Suprapubic skin (tissue), 4 donors: ENCODE measurements at regions not wholly inside any gene's neighbourhood (a gene's known extent, or its start where the extent isn't known, plus 50 kb on each side); places are given as distances from the start of the nearest gene placed in this dataset.

Source experiments
- CTCF ChIP-seq, 2 donors: fragments of 200-600 bp in 1 of 2; fragments of 450-650 bp in 1 of 2; sonication (generic) in 1 of 2; IDR thresholded peaks; one replicate each; pipeline ENCODE4 v1.5.1; 2016 to 2019; ENCODE audit warnings: antibody characterized with exemption in 2 of 2, mild to moderate bottlenecking in 1 of 2, moderate library complexity in 1 of 2
- EP300 ChIP-seq: sonication (generic); formaldehyde crosslinking; IDR thresholded peaks from one replicate; pipeline ENCODE4 v1.6.1; 2017; ENCODE audit warnings: antibody characterized with exemption
- POLR2A ChIP-seq, 2 donors: fragments of 450-650 bp; IDR thresholded peaks; one replicate each; pipeline ENCODE4 v1.6.1; 2017; ENCODE audit warnings: antibody characterized with exemption in 2 of 2, mild to moderate bottlenecking in 2 of 2, moderate library complexity in 2 of 2
- POLR2AphosphoS5 ChIP-seq, 3 donors: sonication (generic); formaldehyde crosslinking; IDR thresholded peaks; one replicate each; pipeline ENCODE4 v1.6.1; 2017; ENCODE audit warnings: antibody characterized with exemption in 3 of 3

- no peak for TF ChIP-seq CTCF (IDR thresholded peaks at IDR 0.05)
- no peak for TF ChIP-seq POLR2AphosphoS5 (IDR thresholded peaks at IDR 0.05)
- no peak for TF ChIP-seq EP300
- no peak for TF ChIP-seq POLR2A (IDR thresholded peaks at IDR 0.05)
Measured at GRCh38 chr20:22182148-22182547, 402.2 kb downstream of the FOXA2 start.
